AG04450 (cell line): ENCODE measurements at regions not wholly inside any gene's neighbourhood (a gene's known extent, or its start where the extent isn't known, plus 50 kb on each side); places are given as distances from the start of the nearest gene placed in this dataset.

ENCODE experiments used
- CTCF ChIA-PET: fragments of 300-600, 350-600 bp; formaldehyde crosslinking; extraction: SDS; loops from one replicate; lab custom pipeline; 2022; ENCODE audit warnings: antibody characterized with exemption, inconsistent platforms; lab: Charles Lee
- POLR2A ChIA-PET: fragments of 350-600 bp; formaldehyde crosslinking; extraction: SDS; loops from one replicate; lab custom pipeline; 2021; ENCODE audit warnings: antibody characterized with exemption, inconsistent platforms; lab: Yijun Ruan, JAX
- DNase-seq: peaks from one replicate; pipeline ENCODE4 v3.0.0-alpha.2; 2011; ENCODE audit warnings: low read depth, low spot score
- H3K27ac ChIP-seq: one replicate; pipeline ENCODE4 v1.5.1; 2012; ENCODE audit warnings: low read depth, low read length, control low read depth
- H3K27me3 ChIP-seq: one replicate; pipeline ENCODE4 v1.6.0; 2012; ENCODE audit warnings: low read length; ENCODE audit not compliant: control insufficient read depth, insufficient read depth
- H3K4me3 ChIP-seq: 2 replicates; pipeline ENCODE4 v1.5.1; 2011; ENCODE audit warnings: mild to moderate bottlenecking, low read depth, low read length, control low read depth
- H3K9me3 ChIP-seq: 2 replicates; pipeline ENCODE4 v1.5.1; 2012; ENCODE audit warnings: low read length; ENCODE audit not compliant: control insufficient read depth, insufficient read depth
- TF ChIP-seq, protein P1 (sequence below): IDR thresholded peaks from 2 replicates; pipeline ENCODE4 v1.5.1; 2011; ENCODE audit warnings: low read depth, low read length, control low read depth, inconsistent platforms

DNA sequence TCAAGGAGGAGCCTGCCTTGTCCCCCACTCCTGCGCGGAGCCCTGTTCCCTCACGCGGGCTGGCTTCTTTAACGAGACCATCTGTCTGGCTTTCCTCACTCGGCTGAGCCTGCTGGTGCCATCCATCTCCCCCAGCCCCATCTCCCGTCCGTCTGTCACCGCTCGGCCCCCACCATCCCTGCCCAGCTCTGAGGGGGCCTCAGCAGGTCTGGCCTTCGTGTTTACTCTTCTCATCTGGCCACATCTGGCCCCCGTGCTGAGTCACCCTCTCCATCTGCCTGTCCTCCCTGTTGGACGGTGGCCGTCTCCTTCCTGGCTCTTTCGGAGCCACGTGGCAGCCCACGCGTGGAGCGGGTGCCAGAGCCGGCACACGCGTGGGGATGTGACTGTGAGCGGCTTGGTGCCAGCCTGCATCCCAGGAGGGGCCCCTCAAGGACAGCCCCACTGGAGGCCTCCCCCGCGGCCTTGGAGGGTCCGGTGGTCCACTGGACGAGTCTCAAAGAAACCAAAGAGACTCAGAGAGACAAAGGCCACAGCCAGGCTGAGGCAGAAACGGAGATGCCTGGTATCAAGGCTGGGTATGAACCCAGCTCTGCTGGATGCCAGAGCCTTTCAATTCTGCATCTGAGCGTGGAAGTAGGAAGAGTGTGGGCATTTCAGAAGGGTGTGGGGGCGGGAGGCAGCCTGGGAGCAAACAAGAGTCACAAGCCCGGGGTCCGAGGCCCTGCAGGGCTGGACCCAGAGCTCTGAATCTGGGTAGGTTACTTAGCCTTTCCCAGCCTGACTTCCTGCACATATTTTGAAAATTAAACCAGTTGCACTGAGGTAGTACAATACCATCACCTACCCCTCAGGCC is 76.7 kb upstream of the UNC5A start:
- H3K9me3 ChIP-seq = no peaks in the 10 kb centered on the region; the same call in 1 of the 2 replicates
- TF ChIP-seq, protein P1, sequence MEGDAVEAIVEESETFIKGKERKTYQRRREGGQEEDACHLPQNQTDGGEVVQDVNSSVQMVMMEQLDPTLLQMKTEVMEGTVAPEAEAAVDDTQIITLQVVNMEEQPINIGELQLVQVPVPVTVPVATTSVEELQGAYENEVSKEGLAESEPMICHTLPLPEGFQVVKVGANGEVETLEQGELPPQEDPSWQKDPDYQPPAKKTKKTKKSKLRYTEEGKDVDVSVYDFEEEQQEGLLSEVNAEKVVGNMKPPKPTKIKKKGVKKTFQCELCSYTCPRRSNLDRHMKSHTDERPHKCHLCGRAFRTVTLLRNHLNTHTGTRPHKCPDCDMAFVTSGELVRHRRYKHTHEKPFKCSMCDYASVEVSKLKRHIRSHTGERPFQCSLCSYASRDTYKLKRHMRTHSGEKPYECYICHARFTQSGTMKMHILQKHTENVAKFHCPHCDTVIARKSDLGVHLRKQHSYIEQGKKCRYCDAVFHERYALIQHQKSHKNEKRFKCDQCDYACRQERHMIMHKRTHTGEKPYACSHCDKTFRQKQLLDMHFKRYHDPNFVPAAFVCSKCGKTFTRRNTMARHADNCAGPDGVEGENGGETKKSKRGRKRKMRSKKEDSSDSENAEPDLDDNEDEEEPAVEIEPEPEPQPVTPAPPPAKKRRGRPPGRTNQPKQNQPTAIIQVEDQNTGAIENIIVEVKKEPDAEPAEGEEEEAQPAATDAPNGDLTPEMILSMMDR = no peak
- ChIA-PET CTCF (no interaction called here), POLR2A (no interaction called here)
- H3K27me3 ChIP-seq = peaks cover 60% of the 10 kb centered on the region
- H3K27ac ChIP-seq = no peak overlapping the region
- no peak for DNase-seq
- H3K4me3 ChIP-seq = no peak overlapping the region

DNA sequence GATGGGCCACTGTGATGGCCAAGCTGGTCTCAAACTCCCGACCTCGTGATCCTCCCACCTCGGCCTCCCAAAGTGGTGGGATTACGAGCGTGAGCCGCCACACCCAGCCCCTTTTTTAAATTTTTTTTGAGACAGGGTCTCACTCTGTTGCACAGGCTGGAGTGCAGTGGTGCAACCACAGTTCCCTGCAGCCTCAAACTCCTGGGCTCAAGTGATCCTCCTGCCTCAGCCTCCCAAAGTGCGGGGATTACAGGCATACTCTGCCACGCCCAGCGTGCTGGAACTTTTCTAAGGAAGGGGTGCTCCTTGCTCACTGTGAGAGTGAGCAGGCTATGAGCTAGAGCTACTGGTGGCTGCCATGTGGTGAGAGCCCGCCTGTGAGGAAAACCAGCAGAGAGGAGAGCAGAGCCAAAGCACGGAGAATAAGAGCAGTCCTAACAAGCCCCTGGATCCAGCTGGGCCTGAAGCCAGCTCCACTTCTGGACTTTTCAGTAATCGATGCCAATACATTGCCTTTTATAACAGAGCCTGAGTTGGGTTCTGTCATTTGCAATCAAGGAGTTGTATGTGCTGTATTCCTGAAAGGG is 75.5 kb upstream of the UNC5A start:
- H3K27me3 ChIP-seq = peaks cover 59% of the 10 kb centered on the region
- POLR2A ChIA-PET = no interaction called here
- no peak for DNase-seq
- H3K4me3 ChIP-seq = no peak overlapping the region
- no peak overlapping the region for H3K27ac ChIP-seq
- no peaks in the 10 kb centered on the region; the same call in 1 of the 2 replicates for H3K9me3 ChIP-seq
- TF ChIP-seq, protein P1 = no peak
- CTCF ChIA-PET = no interaction called here

DNA sequence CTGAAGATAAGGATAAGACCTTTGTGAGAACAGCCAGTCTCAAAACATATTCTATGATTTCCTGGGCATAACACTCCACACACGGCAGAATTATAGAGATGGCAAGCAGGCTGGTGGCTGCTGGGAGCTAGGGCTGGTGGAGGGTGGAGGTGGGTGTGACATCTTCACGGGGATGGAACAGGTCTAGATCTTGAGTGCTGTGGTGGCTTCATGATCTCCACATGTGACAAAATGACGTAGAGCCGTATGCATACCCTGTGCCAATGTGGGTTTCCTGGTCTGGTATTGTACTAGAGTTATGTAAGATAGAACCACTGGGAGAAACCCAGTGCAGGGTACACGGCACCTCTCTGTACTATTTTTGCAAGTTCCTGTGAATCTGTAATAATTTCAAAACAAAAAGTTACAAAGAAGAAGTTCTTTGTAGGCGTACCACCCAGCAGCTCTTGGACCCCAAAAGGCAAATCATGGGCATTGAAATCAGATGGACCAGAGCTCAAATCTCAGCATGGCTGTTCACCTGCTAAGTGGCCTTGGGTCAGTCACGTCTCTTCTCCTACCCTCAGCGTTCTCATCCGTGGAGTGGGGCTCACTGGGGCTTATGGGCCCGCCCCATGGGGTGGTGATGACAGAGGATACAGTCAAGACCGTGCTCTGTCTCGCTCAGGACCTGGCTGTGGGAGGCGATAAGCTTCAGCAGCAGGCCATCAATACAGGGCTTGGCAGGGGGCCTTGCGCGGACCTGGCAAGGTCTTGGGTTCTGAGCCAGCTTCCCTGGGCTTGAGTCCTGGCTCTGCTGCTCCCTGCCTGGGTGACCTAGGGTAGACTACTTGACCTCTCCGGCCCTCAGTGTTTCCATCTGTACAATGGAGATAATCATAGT is 74.7 kb upstream of the UNC5A start:
- Histone ChIP-seq H3K27me3 (peaks cover 64% of the 10 kb centered on the region), H3K27ac (no peak overlapping the region), H3K9me3 (no peaks in the 10 kb centered on the region; the same call in 1 of the 2 replicates), H3K4me3 (no peak overlapping the region)
- CTCF ChIA-PET = no interaction called here
- TF ChIP-seq, protein P1 = no peak
- POLR2A ChIA-PET = no interaction called here
- DNase-seq = no peak

DNA sequence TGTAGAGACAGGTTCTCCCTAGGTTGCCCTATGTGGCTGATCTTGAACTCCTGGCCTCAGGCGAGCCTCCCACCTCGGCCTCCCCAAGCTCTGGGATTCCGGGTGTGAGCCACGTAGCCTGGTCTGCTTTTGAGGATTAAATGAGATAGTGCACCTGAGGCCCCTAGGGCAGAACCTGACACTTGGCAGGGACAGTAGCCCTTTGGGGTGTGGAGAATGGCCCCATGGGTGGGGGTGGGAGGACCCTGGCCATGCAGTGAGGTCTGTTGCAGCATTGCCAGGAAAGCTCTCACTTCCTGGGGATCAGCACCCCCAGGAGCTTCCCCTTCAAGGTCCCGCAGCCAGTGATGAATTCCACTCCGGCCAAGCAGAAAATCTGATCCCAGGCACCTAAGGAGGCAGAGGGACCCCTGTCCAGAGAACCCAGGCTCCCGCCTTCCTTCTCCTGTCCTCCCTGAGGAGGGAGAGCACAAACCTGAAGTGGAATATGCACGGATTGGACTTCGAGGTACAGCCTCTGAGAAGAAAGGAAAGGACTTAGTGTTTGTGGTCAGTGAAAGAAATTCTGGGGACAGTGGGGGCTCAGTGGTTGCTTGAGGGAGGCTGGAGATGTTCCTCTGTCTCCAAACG is 73.9 kb upstream of the UNC5A start:
- TF ChIP-seq, protein P1 = no peak
- no peak overlapping the region for H3K4me3 ChIP-seq
- H3K27me3 ChIP-seq = peaks cover 65% of the 10 kb centered on the region
- no peak overlapping the region for H3K27ac ChIP-seq
- no peak for DNase-seq
- CTCF ChIA-PET = no interaction called here
- H3K9me3 ChIP-seq = no peaks in the 10 kb centered on the region; the same call in 1 of the 2 replicates
- POLR2A ChIA-PET = no interaction called here
